HL-60 (cell line): ENCODE measurements at regions not wholly inside any gene's neighbourhood (a gene's known extent, or its start where the extent isn't known, plus 50 kb on each side); places are given as distances from the start of the nearest gene placed in this dataset.

Experiments
- DNase-seq, 2 experiments: peaks; one replicate each; pipeline ENCODE4 v3.0.0-alpha.2; 2010 to 2020; ENCODE audit warnings: low read depth in 1 of 2, low spot score in 1 of 2
- H3K27ac ChIP-seq: fragments of 250-450 bp; sonication (Bioruptor Pico); replicated peaks from 2 replicates; pipeline ENCODE4 v1.5.1; 2020; ENCODE audit warnings: mild to moderate bottlenecking, moderate library complexity
- H3K27me3 ChIP-seq: fragments of 250-450 bp; sonication (Bioruptor Pico); 2 replicates; pipeline ENCODE4 v1.5.1; 2021; ENCODE audit warnings: mild to moderate bottlenecking, moderate library complexity; ENCODE audit not compliant: insufficient read depth, poor library complexity, severe bottlenecking
- H3K4me3 ChIP-seq: replicated peaks from 2 replicates; pipeline ENCODE4 v1.5.1; 2011; ENCODE audit warnings: mild to moderate bottlenecking, control low read depth, low read length; ENCODE audit not compliant: insufficient read depth
- GABPA ChIP-seq: IDR thresholded peaks from 2 replicates; pipeline ENCODE4 v1.6.1; 2012; ENCODE audit warnings: low read depth
- POLR2AphosphoS5 ChIP-seq: IDR thresholded peaks from 2 replicates; pipeline ENCODE4 v1.6.1; 2012; ENCODE audit warnings: low read depth
- SPI1 ChIP-seq: IDR thresholded peaks from 2 replicates; pipeline ENCODE4 v1.6.1; 2012; ENCODE audit warnings: low read depth, mild to moderate bottlenecking, borderline replicate concordance
- TF ChIP-seq, protein P1 (sequence below): IDR thresholded peaks from one replicate; pipeline ENCODE4 v1.5.1; 2011; ENCODE audit warnings: low read length, control low read depth, inconsistent platforms; ENCODE audit not compliant: insufficient read depth
- TF ChIP-seq, protein P2 (sequence below): IDR thresholded peaks from 2 replicates; pipeline ENCODE4 v1.6.1; 2012; ENCODE audit warnings: low read depth; ENCODE audit not compliant: insufficient replicate concordance

DNA sequence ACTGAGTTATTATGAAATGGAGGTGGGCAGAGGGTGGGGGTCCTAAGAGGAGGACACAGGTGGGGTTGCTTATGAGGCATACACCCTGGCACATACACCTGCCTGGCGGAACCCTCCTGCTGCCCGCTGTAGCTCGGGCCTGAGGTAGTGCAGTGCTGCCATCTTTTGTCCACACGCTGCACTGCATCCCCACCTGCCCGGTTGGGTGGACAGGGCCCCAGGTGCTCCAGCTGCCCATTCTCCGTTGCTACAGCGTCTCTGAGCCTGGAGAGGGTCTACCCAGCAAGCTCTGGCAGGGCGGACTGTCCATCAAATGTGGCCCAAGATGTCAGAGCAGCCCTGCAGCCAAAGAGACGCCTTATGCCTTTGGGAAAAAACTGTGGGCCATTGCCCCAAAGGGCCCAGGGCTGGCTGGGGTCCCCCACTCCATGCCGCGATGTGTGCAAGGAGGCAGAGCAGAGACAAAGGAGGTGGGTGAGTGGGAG lies 131.2 kb downstream of the BUD13 start:
- no peak overlapping the region for H3K4me3 ChIP-seq
- H3K27me3 ChIP-seq = no peaks in the 10 kb centered on the region
- no peak overlapping the region for H3K27ac ChIP-seq
- DNase-seq = peak in 1 of 2 experiments; percentile 39
- TF ChIP-seq, protein P1, sequence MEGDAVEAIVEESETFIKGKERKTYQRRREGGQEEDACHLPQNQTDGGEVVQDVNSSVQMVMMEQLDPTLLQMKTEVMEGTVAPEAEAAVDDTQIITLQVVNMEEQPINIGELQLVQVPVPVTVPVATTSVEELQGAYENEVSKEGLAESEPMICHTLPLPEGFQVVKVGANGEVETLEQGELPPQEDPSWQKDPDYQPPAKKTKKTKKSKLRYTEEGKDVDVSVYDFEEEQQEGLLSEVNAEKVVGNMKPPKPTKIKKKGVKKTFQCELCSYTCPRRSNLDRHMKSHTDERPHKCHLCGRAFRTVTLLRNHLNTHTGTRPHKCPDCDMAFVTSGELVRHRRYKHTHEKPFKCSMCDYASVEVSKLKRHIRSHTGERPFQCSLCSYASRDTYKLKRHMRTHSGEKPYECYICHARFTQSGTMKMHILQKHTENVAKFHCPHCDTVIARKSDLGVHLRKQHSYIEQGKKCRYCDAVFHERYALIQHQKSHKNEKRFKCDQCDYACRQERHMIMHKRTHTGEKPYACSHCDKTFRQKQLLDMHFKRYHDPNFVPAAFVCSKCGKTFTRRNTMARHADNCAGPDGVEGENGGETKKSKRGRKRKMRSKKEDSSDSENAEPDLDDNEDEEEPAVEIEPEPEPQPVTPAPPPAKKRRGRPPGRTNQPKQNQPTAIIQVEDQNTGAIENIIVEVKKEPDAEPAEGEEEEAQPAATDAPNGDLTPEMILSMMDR = peak; percentile 84
- TF ChIP-seq POLR2AphosphoS5 = no peak

DNA sequence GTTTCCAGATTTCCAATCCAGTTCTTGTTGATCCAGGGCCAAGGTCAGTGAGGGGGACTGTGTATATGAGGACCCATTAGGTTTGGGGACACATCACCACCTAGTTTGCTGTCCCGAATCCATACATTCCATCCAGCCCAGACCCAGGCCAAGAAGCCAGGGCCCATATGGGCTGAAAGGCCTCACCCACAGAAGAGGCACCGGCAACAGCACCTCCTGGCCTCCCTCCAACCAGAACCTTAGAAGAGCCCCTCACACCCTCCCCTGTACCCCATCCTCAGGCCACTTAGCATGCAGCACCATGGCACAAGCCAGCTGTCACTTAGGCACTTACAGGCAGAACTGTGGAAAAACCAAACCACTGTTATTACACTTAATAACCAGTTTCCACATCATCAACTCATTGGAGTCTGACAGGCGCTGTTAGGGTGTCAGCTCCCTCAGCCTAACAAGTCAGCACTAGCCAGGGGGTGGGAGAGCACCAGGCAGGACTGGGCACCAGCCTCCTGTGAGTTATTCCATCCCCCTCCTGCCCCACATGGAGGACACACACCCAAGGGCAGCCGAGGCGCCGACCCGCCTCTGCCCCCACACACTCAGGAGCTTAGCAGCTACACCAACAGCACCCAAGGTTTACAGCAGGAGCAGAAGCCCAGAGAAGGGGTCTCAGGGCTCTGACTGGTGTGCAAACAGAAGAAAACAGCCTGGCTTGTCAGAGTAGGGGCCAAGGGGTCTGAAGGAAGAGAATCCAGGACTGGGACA lies 132.0 kb downstream of the BUD13 start:
- no peak overlapping the region for H3K27ac ChIP-seq
- no peak for DNase-seq
- no peaks in the 10 kb centered on the region for H3K27me3 ChIP-seq
- no peak overlapping the region for H3K4me3 ChIP-seq
- TF ChIP-seq POLR2AphosphoS5 = no peak
- TF ChIP-seq GABPA = no peak
- TF ChIP-seq SPI1 = no peak
- TF ChIP-seq, protein P2, sequence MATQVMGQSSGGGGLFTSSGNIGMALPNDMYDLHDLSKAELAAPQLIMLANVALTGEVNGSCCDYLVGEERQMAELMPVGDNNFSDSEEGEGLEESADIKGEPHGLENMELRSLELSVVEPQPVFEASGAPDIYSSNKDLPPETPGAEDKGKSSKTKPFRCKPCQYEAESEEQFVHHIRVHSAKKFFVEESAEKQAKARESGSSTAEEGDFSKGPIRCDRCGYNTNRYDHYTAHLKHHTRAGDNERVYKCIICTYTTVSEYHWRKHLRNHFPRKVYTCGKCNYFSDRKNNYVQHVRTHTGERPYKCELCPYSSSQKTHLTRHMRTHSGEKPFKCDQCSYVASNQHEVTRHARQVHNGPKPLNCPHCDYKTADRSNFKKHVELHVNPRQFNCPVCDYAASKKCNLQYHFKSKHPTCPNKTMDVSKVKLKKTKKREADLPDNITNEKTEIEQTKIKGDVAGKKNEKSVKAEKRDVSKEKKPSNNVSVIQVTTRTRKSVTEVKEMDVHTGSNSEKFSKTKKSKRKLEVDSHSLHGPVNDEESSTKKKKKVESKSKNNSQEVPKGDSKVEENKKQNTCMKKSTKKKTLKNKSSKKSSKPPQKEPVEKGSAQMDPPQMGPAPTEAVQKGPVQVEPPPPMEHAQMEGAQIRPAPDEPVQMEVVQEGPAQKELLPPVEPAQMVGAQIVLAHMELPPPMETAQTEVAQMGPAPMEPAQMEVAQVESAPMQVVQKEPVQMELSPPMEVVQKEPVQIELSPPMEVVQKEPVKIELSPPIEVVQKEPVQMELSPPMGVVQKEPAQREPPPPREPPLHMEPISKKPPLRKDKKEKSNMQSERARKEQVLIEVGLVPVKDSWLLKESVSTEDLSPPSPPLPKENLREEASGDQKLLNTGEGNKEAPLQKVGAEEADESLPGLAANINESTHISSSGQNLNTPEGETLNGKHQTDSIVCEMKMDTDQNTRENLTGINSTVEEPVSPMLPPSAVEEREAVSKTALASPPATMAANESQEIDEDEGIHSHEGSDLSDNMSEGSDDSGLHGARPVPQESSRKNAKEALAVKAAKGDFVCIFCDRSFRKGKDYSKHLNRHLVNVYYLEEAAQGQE = no peak
- TF ChIP-seq, protein P1 = no peak

DNA sequence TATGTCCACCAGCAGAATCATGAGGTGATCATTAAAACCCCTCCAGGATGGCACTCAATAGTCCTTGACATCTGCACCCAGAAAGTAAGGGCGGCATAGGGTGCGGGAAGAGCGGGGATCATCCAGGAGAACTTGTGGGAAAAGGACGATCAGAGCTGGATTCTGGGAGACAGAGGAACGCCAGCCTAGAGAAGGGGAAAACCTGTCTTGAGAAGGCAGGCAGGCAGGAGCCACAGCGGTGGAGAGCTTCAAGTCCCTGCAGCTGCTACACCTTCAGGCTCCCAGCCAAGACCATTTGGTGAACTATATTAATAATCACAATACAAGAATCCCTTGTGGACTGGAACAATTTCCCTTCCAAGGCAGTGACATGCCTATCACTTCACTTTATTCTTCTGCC lies 134.3 kb downstream of the BUD13 start:
- TF ChIP-seq GABPA (no peak), SPI1 (no peak)
- TF ChIP-seq, protein P2 = no peak
- no peaks in the 10 kb centered on the region for H3K27me3 ChIP-seq
- H3K4me3 ChIP-seq = no peak overlapping the region
- no peak overlapping the region for H3K27ac ChIP-seq
- no peak for DNase-seq

DNA sequence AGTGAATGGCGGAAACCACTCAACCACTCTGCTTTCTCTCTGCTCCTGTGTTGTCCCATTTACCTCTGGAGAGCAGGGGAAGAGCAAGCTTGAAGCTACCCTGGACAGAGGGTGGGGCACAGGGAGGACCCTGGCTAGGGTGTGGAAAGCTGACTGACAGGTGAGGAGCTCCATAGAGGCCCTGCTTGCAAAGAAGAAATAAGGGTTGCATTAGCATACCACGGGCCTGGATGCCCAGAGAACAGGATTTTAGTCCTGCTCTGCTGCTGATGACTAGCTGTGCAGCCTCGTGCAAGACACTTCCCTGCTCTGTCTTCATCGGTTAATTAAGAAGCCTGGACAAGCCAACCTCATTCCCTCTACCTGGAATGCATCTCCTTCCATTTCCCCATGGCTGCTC lies 135.0 kb downstream of the BUD13 start:
- Histone ChIP-seq H3K27me3 (no peaks in the 10 kb centered on the region), H3K4me3 (no peak overlapping the region), H3K27ac (no peak overlapping the region)
- no peak for DNase-seq
- TF ChIP-seq SPI1 (no peak), GABPA (no peak), POLR2AphosphoS5 (no peak)
- TF ChIP-seq, protein P1 = no peak
- TF ChIP-seq, protein P2 = no peak
